IMR-90 (cell line): ENCODE measurements at regions not wholly inside any gene's neighbourhood (a gene's known extent, or its start where the extent isn't known, plus 50 kb on each side); places are given as distances from the start of the nearest gene placed in this dataset.

Experiments used
- ATAC-seq: fragments of 200-7000 bp; cut with Tn5 transposase; 2 replicates; pipeline ENCODE4 v1.9.1; 2020; ENCODE audit warnings: low read depth, mild to moderate bottlenecking, moderate library complexity
- BruUV-seq: library from RNA; stranded (reverse); fragments of 400-500 nt; replicated peaks from 2 replicates; lab custom pipeline; 2021; lab: Mats Ljungman, UMichigan
- CTCF ChIA-PET: fragments of 300-600 bp; formaldehyde crosslinking; extraction: SDS; loops from one replicate; lab custom pipeline; 2021; ENCODE audit warnings: antibody characterized with exemption; lab: Yijun Ruan, JAX
- POLR2A ChIA-PET: fragments of 300-600 bp; sonication (Branson Sonifier 250); formaldehyde crosslinking; loops from one replicate; lab custom pipeline; 2022; ENCODE audit warnings: antibody characterized with exemption; ENCODE audit not compliant: unreplicated experiment; lab: Charles Lee
- DNase-seq: peaks from one replicate; pipeline ENCODE4 v3.0.0; 2013
- H2AFZ ChIP-seq: replicated peaks from 2 replicates; pipeline ENCODE3; 2013; ENCODE audit warnings: low read length, mild to moderate bottlenecking; ENCODE audit not compliant: poor library complexity
- H2AK5ac ChIP-seq: 2 replicates; pipeline ENCODE4 v1.6.1; 2013; ENCODE audit warnings: low read depth, low read length, inconsistent platforms
- H2AK9ac ChIP-seq: replicated peaks from 2 replicates; pipeline ENCODE3; 2013; ENCODE audit warnings: mild to moderate bottlenecking, low read depth, low read length, moderate library complexity; ENCODE audit not compliant: poor library complexity
- H2BK120ac ChIP-seq: 2 replicates; pipeline ENCODE4 v1.6.1; 2013; ENCODE audit warnings: low read depth, low read length, inconsistent platforms
- H2BK15ac ChIP-seq: 3 replicates; pipeline ENCODE4 v1.6.1; 2013; ENCODE audit warnings: low read depth, low read length, inconsistent platforms
- H2BK20ac ChIP-seq: 2 replicates; pipeline ENCODE4 v1.6.1; 2013; ENCODE audit warnings: low read depth, mild to moderate bottlenecking, inconsistent platforms, low read length, moderate library complexity
- H2BK5ac ChIP-seq: 2 replicates; pipeline ENCODE4 v1.6.1; 2013; ENCODE audit warnings: mild to moderate bottlenecking, low read depth, low read length, inconsistent platforms; ENCODE audit not compliant: poor library complexity, severe bottlenecking
- H3K14ac ChIP-seq: replicated peaks from 2 replicates; pipeline ENCODE4 v1.6.1; 2013; ENCODE audit warnings: low read depth, low read length, inconsistent platforms
- H3K18ac ChIP-seq: 2 replicates; pipeline ENCODE4 v1.6.1; 2013; ENCODE audit warnings: low read depth, low read length, control low read depth
- H3K23ac ChIP-seq: 2 replicates; pipeline ENCODE4 v1.6.1; 2013; ENCODE audit warnings: low read depth, low read length, inconsistent platforms
- H3K27ac ChIP-seq: 2 replicates; pipeline ENCODE4 v1.5.1; 2013; ENCODE audit warnings: mild to moderate bottlenecking, control low read depth, low read length; ENCODE audit not compliant: insufficient read depth
- H3K27me3 ChIP-seq: 2 replicates; pipeline ENCODE4 v1.6.1; 2013; ENCODE audit warnings: low read length; ENCODE audit not compliant: control insufficient read depth, insufficient read depth
- H3K36me3 ChIP-seq: 2 replicates; pipeline ENCODE4 v1.6.1; 2013; ENCODE audit warnings: low read length, mixed read lengths; ENCODE audit not compliant: control insufficient read depth, insufficient read depth
- H3K4ac ChIP-seq: 2 replicates; pipeline ENCODE4 v1.6.1; 2013; ENCODE audit warnings: low read depth, low read length, inconsistent platforms
- H3K4me1 ChIP-seq: 2 replicates; pipeline ENCODE4 v1.6.1; 2013; ENCODE audit warnings: low read length, mixed read lengths; ENCODE audit not compliant: control insufficient read depth, insufficient read depth
- H3K4me2 ChIP-seq: 2 replicates; pipeline ENCODE4 v1.6.1; 2013; ENCODE audit warnings: low read depth, mild to moderate bottlenecking, control low read depth, low read length, moderate library complexity
- H3K4me3 ChIP-seq: 2 replicates; pipeline ENCODE4 v1.5.1; 2013; ENCODE audit warnings: low read depth, mild to moderate bottlenecking, control low read depth, low read length, moderate library complexity; ENCODE audit not compliant: insufficient read depth
- H3K56ac ChIP-seq: 2 replicates; pipeline ENCODE4 v1.6.1; 2013; ENCODE audit warnings: low read length, inconsistent platforms; ENCODE audit not compliant: insufficient read depth; ENCODE audit errors: extremely low read depth
- H3K79me1 ChIP-seq, 2 experiments: 2 replicates each; pipeline ENCODE4 v1.6.1; 2013; ENCODE audit warnings: low read length in 2 of 2, inconsistent platforms in 1 of 2, low read depth in 1 of 2
- H3K9ac ChIP-seq: 2 replicates; pipeline ENCODE4 v1.6.1; 2013; ENCODE audit warnings: low read depth, low read length, control low read depth
- H3K9me1 ChIP-seq: 2 replicates; pipeline ENCODE4 v1.6.1; 2013; ENCODE audit warnings: low read length, inconsistent platforms; ENCODE audit not compliant: insufficient read depth
- H3K9me3 ChIP-seq: 2 replicates; pipeline ENCODE4 v1.6.1; 2013; ENCODE audit warnings: low read length; ENCODE audit not compliant: control insufficient read depth, insufficient read depth
- H4K20me1 ChIP-seq: 2 replicates; pipeline ENCODE4 v1.6.1; 2013; ENCODE audit warnings: low read length, inconsistent platforms; ENCODE audit not compliant: insufficient read depth
- H4K5ac ChIP-seq: 2 replicates; pipeline ENCODE4 v1.6.1; 2013; ENCODE audit warnings: mild to moderate bottlenecking, low read depth, low read length, control low read depth
- H4K8ac ChIP-seq, 2 experiments: 2 replicates each; pipeline ENCODE4 v1.6.1; 2013; ENCODE audit warnings: low read depth in 2 of 2, low read length in 2 of 2, control low read depth in 1 of 2, inconsistent platforms in 1 of 2
- H4K91ac ChIP-seq: 2 replicates; pipeline ENCODE4 v1.6.1; 2013; ENCODE audit warnings: low read depth, low read length, inconsistent platforms; ENCODE audit not compliant: insufficient read depth
- FOS ChIP-seq: fragments of 150-350 bp; IDR thresholded peaks from 2 replicates; pipeline ENCODE4 v1.6.1; 2016; ENCODE audit warnings: low read depth, low read length
- MAZ ChIP-seq: IDR thresholded peaks from 2 replicates; pipeline ENCODE4 v1.6.1; 2012; ENCODE audit warnings: low read depth, mild to moderate bottlenecking, low read length, improper control_type of control experiment, moderate library complexity, borderline replicate concordance
- RFX5 ChIP-seq: IDR thresholded peaks from 2 replicates; pipeline ENCODE4 v1.8.0; 2012; ENCODE audit warnings: low read depth, mild to moderate bottlenecking, low read length, moderate library complexity
- WGBS, 2 experiments: methylation state at CpG; one replicate each; pipeline versions ENCODE4 v1.1.5 to v1.1.7; 2013; ENCODE audit warnings: missing lambda C conversion rate in 2 of 2; ENCODE audit not compliant: insufficient read length in 1 of 2; ENCODE audit errors: extremely low coverage in 2 of 2; 5-methylcytosine and 5-hydroxymethylcytosine counted together
- dilution Hi-C: fragments of 300-500 bp; cut with HindIII; formaldehyde crosslinking; loops from one replicate; pipeline ENCODE4 v1.14.3; 2018; ENCODE audit warnings: low sequenced_read_pairs; ENCODE audit not compliant: unreplicated experiment
- in situ Hi-C: fragments of 300-500 bp; cut with MboI; formaldehyde crosslinking; loops from 3 replicates; pipeline ENCODE4 v1.14.3; 2019; ENCODE audit warnings: low sequenced_read_pairs, inconsistent platforms, mixed read lengths
- intact Hi-C: fragments of 100-400 bp; cut with micrococcal nuclease; formaldehyde crosslinking; loops from 2 replicates; pipeline ENCODE4 v1.10.0; 2022

DNA sequence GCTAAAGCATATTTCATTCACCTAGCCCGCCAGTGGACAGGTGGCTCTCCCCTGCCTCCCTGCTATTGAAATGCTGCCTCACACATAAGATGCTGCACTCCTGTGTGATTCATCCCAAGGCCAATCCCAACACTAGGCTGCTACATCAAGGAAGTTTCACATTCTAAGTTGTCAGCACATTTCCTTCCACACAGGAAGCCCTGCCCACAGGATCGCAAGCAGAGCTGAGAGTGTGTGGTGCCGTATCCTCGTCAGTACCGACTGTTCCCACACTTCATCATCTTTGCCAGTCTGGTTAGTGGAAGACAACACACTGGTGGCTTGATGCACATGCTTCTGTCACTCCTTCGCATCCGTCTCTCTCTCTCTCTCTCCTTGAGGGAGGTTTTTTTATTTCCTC is 194.3 kb upstream of the PPP2R2D start:
- Histone ChIP-seq H3K36me3 (no peaks in the 10 kb centered on the region), H3K4ac (no peak overlapping the region), H4K5ac (no peak overlapping the region), H3K4me1 (no peaks in the 10 kb centered on the region), H3K79me1 (no peaks in the 10 kb centered on the region), H3K27ac (no peak overlapping the region), H2AK9ac (no peak overlapping the region), H2BK120ac (no peak overlapping the region), H3K14ac (no peak overlapping the region), H3K9ac (no peak overlapping the region), H3K56ac (no peak overlapping the region), H3K27me3 (no peaks in the 10 kb centered on the region), H2BK20ac (no peak overlapping the region), H4K91ac (no peak overlapping the region), H3K9me1 (no peaks in the 10 kb centered on the region), H3K23ac (no peak overlapping the region), H3K18ac (no peak overlapping the region), H4K20me1 (no peaks in the 10 kb centered on the region), H3K9me3 (peaks cover 59% of the 10 kb centered on the region), H3K4me2 (no peak overlapping the region), H4K8ac (no peak overlapping the region), H3K4me3 (no peak overlapping the region), H2AFZ (no peak overlapping the region), H2BK15ac (no peak overlapping the region), H2AK5ac (no peak overlapping the region), H2BK5ac (no peak overlapping the region)
- BruUV-seq: no TSS peak
- TF ChIP-seq FOS (no peak), MAZ (no peak), RFX5 (no peak)
- intact Hi-C loops: no loop called here
- DNase-seq (no peak), ATAC-seq (no peak)
- WGBS, 2 experiments: no CpG with 5 or more reads among the region's 7 CpGs
- ChIA-PET CTCF (no interaction called here), POLR2A (no interaction called here)
- dilution Hi-C loops: no loop called here
- in situ Hi-C loops: no loop called here
